Esophagus squamous epithelium (tissue), 4 donors: ENCODE measurements at regions not wholly inside any gene's neighbourhood (a gene's known extent, or its start where the extent isn't known, plus 50 kb on each side); places are given as distances from the start of the nearest gene placed in this dataset.

Experiments
- POLR2A ChIP-seq, 4 donors: fragments of 450-650 bp; IDR thresholded peaks; one replicate each; pipeline ENCODE4 v1.6.1; 2017; ENCODE audit warnings: antibody characterized with exemption in 4 of 4, mild to moderate bottlenecking in 4 of 4, moderate library complexity in 3 of 4
- TF ChIP-seq, protein P1 (sequence below), 6 experiments: fragments of 450-650 bp in 4 of 6; fragments of 200-600 bp in 2 of 6; sonication (generic) in 2 of 6; IDR thresholded peaks; one replicate each; pipeline ENCODE4 v1.5.1; 2016 to 2019; ENCODE audit warnings: antibody characterized with exemption in 6 of 6, mild to moderate bottlenecking in 4 of 6, moderate library complexity in 4 of 6

DNA sequence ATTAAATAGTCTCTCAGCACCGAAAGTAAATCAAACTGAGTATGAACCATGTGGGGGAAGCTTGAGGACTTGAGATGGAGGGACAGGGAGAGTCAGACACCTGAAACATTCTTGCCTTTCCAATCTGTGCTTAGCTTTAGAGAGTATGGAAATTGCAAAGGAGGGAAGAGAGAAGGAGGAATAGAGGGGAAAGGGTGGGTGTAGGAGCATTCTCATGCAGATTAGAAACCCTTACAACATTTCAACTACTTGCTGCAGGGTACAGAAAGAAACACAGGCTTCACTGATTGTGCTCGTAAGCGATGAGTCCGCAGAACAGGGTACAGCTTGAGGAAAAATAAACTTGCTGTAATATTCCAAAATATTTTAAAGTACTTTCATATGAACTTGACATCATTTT is 73.8 kb downstream of the NIBAN1 start:
- TF ChIP-seq, protein P1, sequence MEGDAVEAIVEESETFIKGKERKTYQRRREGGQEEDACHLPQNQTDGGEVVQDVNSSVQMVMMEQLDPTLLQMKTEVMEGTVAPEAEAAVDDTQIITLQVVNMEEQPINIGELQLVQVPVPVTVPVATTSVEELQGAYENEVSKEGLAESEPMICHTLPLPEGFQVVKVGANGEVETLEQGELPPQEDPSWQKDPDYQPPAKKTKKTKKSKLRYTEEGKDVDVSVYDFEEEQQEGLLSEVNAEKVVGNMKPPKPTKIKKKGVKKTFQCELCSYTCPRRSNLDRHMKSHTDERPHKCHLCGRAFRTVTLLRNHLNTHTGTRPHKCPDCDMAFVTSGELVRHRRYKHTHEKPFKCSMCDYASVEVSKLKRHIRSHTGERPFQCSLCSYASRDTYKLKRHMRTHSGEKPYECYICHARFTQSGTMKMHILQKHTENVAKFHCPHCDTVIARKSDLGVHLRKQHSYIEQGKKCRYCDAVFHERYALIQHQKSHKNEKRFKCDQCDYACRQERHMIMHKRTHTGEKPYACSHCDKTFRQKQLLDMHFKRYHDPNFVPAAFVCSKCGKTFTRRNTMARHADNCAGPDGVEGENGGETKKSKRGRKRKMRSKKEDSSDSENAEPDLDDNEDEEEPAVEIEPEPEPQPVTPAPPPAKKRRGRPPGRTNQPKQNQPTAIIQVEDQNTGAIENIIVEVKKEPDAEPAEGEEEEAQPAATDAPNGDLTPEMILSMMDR (IDR thresholded peaks at IDR 0.05) = no peak
- no peak for TF ChIP-seq POLR2A (IDR thresholded peaks at IDR 0.05)
